GM19240 (cell line): ENCODE measurements at regions not wholly inside any gene's neighbourhood (a gene's known extent, or its start where the extent isn't known, plus 50 kb on each side); places are given as distances from the start of the nearest gene placed in this dataset.

Source experiments
- DNase-seq: peaks from one replicate; pipeline ENCODE4 v3.0.0; 2011; ENCODE audit warnings: low spot score; ENCODE audit not compliant: insufficient read length

- DNase-seq: no peak
These were observed 217.3 kb upstream of the FGGY start for GRCh38 chr1:59079434-59080140.

- no peak for DNase-seq
These were observed 215.7 kb upstream of the FGGY start for GRCh38 chr1:59081181-59081580.

- no peak for DNase-seq
These were observed 215.1 kb upstream of the FGGY start for GRCh38 chr1:59081795-59082194.

- DNase-seq: no peak
These were observed 212.7 kb upstream of the FGGY start for GRCh38 chr1:59083946-59084865.

GRCh38 chr1:59085101-59085500 is 211.8 kb upstream of the FGGY start:
- no peak for DNase-seq

GRCh38 chr1:59089036-59089798 is 207.7 kb upstream of the FGGY start:
- DNase-seq: no peak

- no peak for DNase-seq
These were observed 206.9 kb upstream of the FGGY start for GRCh38 chr1:59089922-59090457.

- no peak for DNase-seq
These were observed 204.8 kb upstream of the FGGY start for GRCh38 chr1:59092126-59092525.

GRCh38 chr1:59094001-59094400 is 202.9 kb upstream of the FGGY start:
- no peak for DNase-seq

- no peak for DNase-seq
These were observed 200.4 kb upstream of the FGGY start for GRCh38 chr1:59096501-59096900.

GRCh38 chr1:59098655-59099054 is 198.2 kb upstream of the FGGY start:
- DNase-seq: no peak

GRCh38 chr1:59100708-59101374 is 196.1 kb upstream of the FGGY start:
- no peak for DNase-seq

GRCh38 chr1:59101518-59101917 is 195.4 kb upstream of the FGGY start:
- DNase-seq: no peak

- no peak for DNase-seq
These were observed 193.4 kb upstream of the FGGY start for GRCh38 chr1:59103457-59103856.

GRCh38 chr1:59104191-59104760 is 192.6 kb upstream of the FGGY start:
- no peak for DNase-seq

GRCh38 chr1:59105548-59106507 is 191.1 kb upstream of the FGGY start:
- DNase-seq: no peak

GRCh38 chr1:59107516-59107915 is 189.4 kb upstream of the FGGY start:
- DNase-seq: no peak

- DNase-seq: no peak
These were observed 189.0 kb upstream of the FGGY start for GRCh38 chr1:59107916-59108315.

- no peak for DNase-seq
These were observed 188.2 kb upstream of the FGGY start for GRCh38 chr1:59108481-59109317.
